Brain pericyte (primary cell): ENCODE measurements at regions not wholly inside any gene's neighbourhood (a gene's known extent, or its start where the extent isn't known, plus 50 kb on each side); places are given as distances from the start of the nearest gene placed in this dataset.

Experiments
- DNase-seq: peaks from one replicate; pipeline ENCODE4 v3.0.0-alpha.2; 2012; ENCODE audit warnings: low read depth, low spot score

GRCh38 chr6:156519940-156520339 lies 257.2 kb upstream of the ARID1B start:
- DNase-seq, result no peak

- DNase-seq, result no peak
Observed at GRCh38 chr6:156517088-156517487, 260.1 kb upstream of the ARID1B start.

GRCh38 chr6:156515242-156515641 lies 261.9 kb upstream of the ARID1B start:
- no peak for DNase-seq

GRCh38 chr6:156513504-156513903 lies 263.7 kb upstream of the ARID1B start:
- DNase-seq, result no peak

GRCh38 chr6:156511570-156511969 lies 265.6 kb upstream of the ARID1B start:
- DNase-seq, result no peak

GRCh38 chr6:156511051-156511450 lies 266.1 kb upstream of the ARID1B start:
- no peak for DNase-seq

- DNase-seq, result no peak
Observed at GRCh38 chr6:156510242-156510641, 266.9 kb upstream of the ARID1B start.

- no peak for DNase-seq
Observed at GRCh38 chr6:156509496-156509895, 267.7 kb upstream of the ARID1B start.

GRCh38 chr6:156508923-156509322 lies 268.3 kb upstream of the ARID1B start:
- no peak for DNase-seq

GRCh38 chr6:156508126-156508525 lies 269.1 kb upstream of the ARID1B start:
- no peak for DNase-seq

GRCh38 chr6:156507656-156508055 lies 269.5 kb upstream of the ARID1B start:
- DNase-seq, result no peak

- no peak for DNase-seq
Observed at GRCh38 chr6:156507106-156507505, 270.1 kb upstream of the ARID1B start.

GRCh38 chr6:156502969-156503504 lies 274.1 kb upstream of the ARID1B start:
- DNase-seq, result no peak

GRCh38 chr6:156497618-156498017 lies 279.6 kb upstream of the ARID1B start:
- DNase-seq, result no peak

- no peak for DNase-seq
Observed at GRCh38 chr6:156487877-156488276, 289.3 kb upstream of the ARID1B start.

- no peak for DNase-seq
Observed at GRCh38 chr6:156485150-156485549, 292.0 kb upstream of the ARID1B start.

GRCh38 chr6:156474507-156475120 lies 302.6 kb upstream of the ARID1B start:
- DNase-seq, result no peak

GRCh38 chr6:156471000-156471399 lies 306.2 kb upstream of the ARID1B start:
- no peak for DNase-seq

GRCh38 chr6:156464100-156464878 lies 312.9 kb upstream of the ARID1B start:
- DNase-seq, result no peak

- DNase-seq, result no peak
Observed at GRCh38 chr6:156461647-156462046, 315.5 kb upstream of the ARID1B start.

- DNase-seq, result no peak
Observed at GRCh38 chr6:156457601-156458000, 319.6 kb upstream of the ARID1B start.

- no peak for DNase-seq
Observed at GRCh38 chr6:156455847-156456246, 321.3 kb upstream of the ARID1B start.

GRCh38 chr6:156454867-156455266 lies 322.3 kb upstream of the ARID1B start:
- no peak for DNase-seq
